Liver (tissue), 2 donors: ENCODE measurements at regions not wholly inside any gene's neighbourhood (a gene's known extent, or its start where the extent isn't known, plus 50 kb on each side); places are given as distances from the start of the nearest gene placed in this dataset.

Experiments used
- TF ChIP-seq, protein P1 (sequence below): fragments of 150-350 bp; IDR thresholded peaks from 2 replicates; pipeline ENCODE4 v1.5.1; 2017; ENCODE audit warnings: improper control_type of control experiment, low read depth, low read length; ENCODE audit not compliant: missing input control
- TF ChIP-seq, protein P2 (sequence below): IDR thresholded peaks from 2 replicates; pipeline ENCODE4 v1.6.1; 2016; ENCODE audit warnings: antibody characterized with exemption
- donor health status: healthy.

- TF ChIP-seq, protein P1, sequence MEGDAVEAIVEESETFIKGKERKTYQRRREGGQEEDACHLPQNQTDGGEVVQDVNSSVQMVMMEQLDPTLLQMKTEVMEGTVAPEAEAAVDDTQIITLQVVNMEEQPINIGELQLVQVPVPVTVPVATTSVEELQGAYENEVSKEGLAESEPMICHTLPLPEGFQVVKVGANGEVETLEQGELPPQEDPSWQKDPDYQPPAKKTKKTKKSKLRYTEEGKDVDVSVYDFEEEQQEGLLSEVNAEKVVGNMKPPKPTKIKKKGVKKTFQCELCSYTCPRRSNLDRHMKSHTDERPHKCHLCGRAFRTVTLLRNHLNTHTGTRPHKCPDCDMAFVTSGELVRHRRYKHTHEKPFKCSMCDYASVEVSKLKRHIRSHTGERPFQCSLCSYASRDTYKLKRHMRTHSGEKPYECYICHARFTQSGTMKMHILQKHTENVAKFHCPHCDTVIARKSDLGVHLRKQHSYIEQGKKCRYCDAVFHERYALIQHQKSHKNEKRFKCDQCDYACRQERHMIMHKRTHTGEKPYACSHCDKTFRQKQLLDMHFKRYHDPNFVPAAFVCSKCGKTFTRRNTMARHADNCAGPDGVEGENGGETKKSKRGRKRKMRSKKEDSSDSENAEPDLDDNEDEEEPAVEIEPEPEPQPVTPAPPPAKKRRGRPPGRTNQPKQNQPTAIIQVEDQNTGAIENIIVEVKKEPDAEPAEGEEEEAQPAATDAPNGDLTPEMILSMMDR = no peak
- TF ChIP-seq, protein P2, sequence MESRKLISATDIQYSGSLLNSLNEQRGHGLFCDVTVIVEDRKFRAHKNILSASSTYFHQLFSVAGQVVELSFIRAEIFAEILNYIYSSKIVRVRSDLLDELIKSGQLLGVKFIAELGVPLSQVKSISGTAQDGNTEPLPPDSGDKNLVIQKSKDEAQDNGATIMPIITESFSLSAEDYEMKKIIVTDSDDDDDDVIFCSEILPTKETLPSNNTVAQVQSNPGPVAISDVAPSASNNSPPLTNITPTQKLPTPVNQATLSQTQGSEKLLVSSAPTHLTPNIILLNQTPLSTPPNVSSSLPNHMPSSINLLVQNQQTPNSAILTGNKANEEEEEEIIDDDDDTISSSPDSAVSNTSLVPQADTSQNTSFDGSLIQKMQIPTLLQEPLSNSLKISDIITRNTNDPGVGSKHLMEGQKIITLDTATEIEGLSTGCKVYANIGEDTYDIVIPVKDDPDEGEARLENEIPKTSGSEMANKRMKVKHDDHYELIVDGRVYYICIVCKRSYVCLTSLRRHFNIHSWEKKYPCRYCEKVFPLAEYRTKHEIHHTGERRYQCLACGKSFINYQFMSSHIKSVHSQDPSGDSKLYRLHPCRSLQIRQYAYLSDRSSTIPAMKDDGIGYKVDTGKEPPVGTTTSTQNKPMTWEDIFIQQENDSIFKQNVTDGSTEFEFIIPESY = no peak
Observed at GRCh38 chr7:131066635-131067034, 261.0 kb upstream of the MKLN1 start.
